ENCODE measurements at regions not wholly inside any gene's neighbourhood (a gene's known extent, or its start where the extent isn't known, plus 50 kb on each side); places are given as distances from the start of the nearest gene placed in this dataset.

GRCh38 chr13:95433537-95433936 is 119.0 kb upstream of the CLDN10 start:
- TF ChIP-seq ZNF510 (tag by site-specific recombination; IDR thresholded peaks at IDR 0.05; ENCODE audit: insufficient replicate concordance) (no peak), ZBTB11 (tag by site-specific recombination; conservative IDR thresholded peaks at IDR 0.05; ENCODE audit: low read depth) (no peak), ZBTB8A (tag by site-specific recombination; IDR thresholded peaks at IDR 0.05) (no peak), ZNF785 (tag by site-specific recombination; IDR thresholded peaks at IDR 0.05) (no peak), YY1 (tag by site-specific recombination; IDR thresholded peaks at IDR 0.05) (no peak), ZBTB26 (tag by site-specific recombination; optimal IDR thresholded peaks at IDR 0.05) (no peak), CTCF (tag by site-specific recombination; IDR thresholded peaks at IDR 0.05) (no peak), ZNF747 (tag by site-specific recombination; IDR thresholded peaks at IDR 0.05) (no peak), ZNF26 (tag by site-specific recombination; IDR thresholded peaks at IDR 0.05) (no peak), PATZ1 (tag by site-specific recombination; IDR thresholded peaks at IDR 0.05) (no peak), KLF7 (tag by site-specific recombination; IDR thresholded peaks at IDR 0.05; ENCODE audit: borderline replicate concordance) (no peak), ZNF23 (tag by site-specific recombination; IDR thresholded peaks at IDR 0.05; ENCODE audit: borderline replicate concordance) (no peak)
